SK-N-SH (cell line): ENCODE measurements at regions not wholly inside any gene's neighbourhood (a gene's known extent, or its start where the extent isn't known, plus 50 kb on each side); places are given as distances from the start of the nearest gene placed in this dataset.

Source experiments
- CTCF ChIA-PET: fragments of 300-600, 350-600 bp; formaldehyde crosslinking; extraction: SDS; loops from one replicate; lab custom pipeline; 2021; lab: Yijun Ruan, JAX
- POLR2A ChIA-PET: fragments of 350-600 bp; sonication (Branson Sonifier 250); formaldehyde crosslinking; extraction: SDS; loops from one replicate; lab custom pipeline; 2020; ENCODE audit warnings: antibody characterized with exemption, inconsistent platforms; lab: Yijun Ruan, JAX
- DNase-seq: peaks from one replicate; pipeline ENCODE4 v3.0.0; 2012
- H2AFZ ChIP-seq: fragments of 200-600 bp; sonication (generic); 2 replicates; pipeline ENCODE4 v1.8.1; 2016; ENCODE audit warnings: antibody characterized with exemption, mild to moderate bottlenecking, low read depth
- H3F3A ChIP-seq: fragments of 200-600 bp; sonication (generic); replicated peaks from 2 replicates; pipeline ENCODE3; 2016; ENCODE audit warnings: antibody characterized with exemption, mild to moderate bottlenecking; ENCODE audit not compliant: insufficient read depth
- H3K27ac ChIP-seq, 2 experiments: fragments of 200-500 bp in 1 of 2; fragments of 200-600 bp in 1 of 2; sonication (Bioruptor generic) in 1 of 2; sonication (generic), shearing (Covaris generic) in 1 of 2; 2 replicates each; pipeline versions ENCODE4 v1.5.1 to v1.6.1; 2014 to 2016; ENCODE audit warnings: low read depth in 2 of 2, inconsistent platforms in 1 of 2, low read length in 1 of 2, mild to moderate bottlenecking in 1 of 2, mixed read lengths in 1 of 2
- H3K27me3 ChIP-seq: fragments of 200-600 bp; sonication (generic), shearing (Covaris generic); 2 replicates; pipeline ENCODE4 v1.6.1; 2016; ENCODE audit warnings: mixed run types; ENCODE audit not compliant: insufficient read depth
- H3K36me3 ChIP-seq, 2 experiments: fragments of 200-500 bp in 1 of 2; fragments of 200-600 bp in 1 of 2; sonication (Bioruptor generic) in 1 of 2; sonication (generic) in 1 of 2; replicated peaks in 1 of 2; 2 replicates each; pipeline versions ENCODE3 to v1.5.1; 2014 to 2016; ENCODE audit warnings: low read length in 1 of 2, mild to moderate bottlenecking in 1 of 2; ENCODE audit not compliant: insufficient read depth in 2 of 2, control insufficient read depth in 1 of 2
- H3K4me1 ChIP-seq, 2 experiments: fragments of 200-500 bp in 1 of 2; fragments of 200-600 bp in 1 of 2; sonication (Bioruptor generic) in 1 of 2; sonication (generic), shearing (Covaris generic) in 1 of 2; 2 replicates each; pipeline versions ENCODE4 v1.5.1 to v1.6.1; 2014 to 2016; ENCODE audit warnings: low read depth in 1 of 2, low read length in 1 of 2, mixed run types in 1 of 2; ENCODE audit not compliant: insufficient read depth in 2 of 2, control insufficient read depth in 1 of 2
- H3K4me2 ChIP-seq: fragments of 200-600 bp; sonication (generic), shearing (Covaris generic); 2 replicates; pipeline ENCODE4 v1.6.1; 2017; ENCODE audit warnings: mixed run types
- H3K4me3 ChIP-seq, 2 experiments: fragments of 200-500 bp in 1 of 2; fragments of 200-600 bp in 1 of 2; sonication (Bioruptor generic) in 1 of 2; sonication (generic), shearing (Covaris generic) in 1 of 2; 2 replicates each; pipeline versions ENCODE4 v1.5.1 to v1.8.1; 2014 to 2016; ENCODE audit warnings: low read depth in 2 of 2, inconsistent platforms in 1 of 2, low read length in 1 of 2, mild to moderate bottlenecking in 1 of 2, mixed read lengths in 1 of 2, moderate library complexity in 1 of 2
- H3K79me2 ChIP-seq: fragments of 200-600 bp; sonication (generic); 2 replicates; pipeline ENCODE4 v1.8.1; 2017; ENCODE audit warnings: mild to moderate bottlenecking; ENCODE audit not compliant: insufficient read depth
- H3K9ac ChIP-seq: fragments of 200-600 bp; sonication (generic); 2 replicates; pipeline ENCODE4 v1.6.1; 2017; ENCODE audit warnings: mixed run types
- H3K9me2 ChIP-seq: fragments of 200-600 bp; sonication (generic); 2 replicates; pipeline ENCODE4 v1.6.1; 2017; ENCODE audit warnings: mixed run types
- H3K9me3 ChIP-seq: fragments of 200-600 bp; sonication (generic); 2 replicates; pipeline ENCODE4 v1.6.1; 2017; ENCODE audit warnings: mixed run types, mild to moderate bottlenecking, moderate library complexity
- H4K20me1 ChIP-seq: fragments of 200-600 bp; sonication (generic); 2 replicates; pipeline ENCODE4 v1.6.1; 2017; ENCODE audit warnings: mild to moderate bottlenecking, mixed run types; ENCODE audit not compliant: insufficient read depth
- ELF1 ChIP-seq: IDR thresholded peaks from 2 replicates; pipeline ENCODE4 v1.4.0; 2012
- FOSL2 ChIP-seq: IDR thresholded peaks from 2 replicates; pipeline ENCODE4 v1.4.0; 2012; ENCODE audit warnings: low read depth, mild to moderate bottlenecking, moderate library complexity, borderline replicate concordance
- FOXJ3 ChIP-seq: sonication (generic); formaldehyde crosslinking; IDR thresholded peaks from 2 replicates; pipeline ENCODE4 v1.5.1; 2020; ENCODE audit warnings: mild to moderate bottlenecking, missing genetic modification reagents
- FOXM1 ChIP-seq: IDR thresholded peaks from 2 replicates; pipeline ENCODE4 v1.4.0; 2012; ENCODE audit warnings: low read depth, mild to moderate bottlenecking
- GABPA ChIP-seq: IDR thresholded peaks from 2 replicates; pipeline ENCODE4 v1.4.0; 2012; ENCODE audit warnings: low read depth, mild to moderate bottlenecking
- GATA2 ChIP-seq: sonication (generic); formaldehyde crosslinking; IDR thresholded peaks from 2 replicates; pipeline ENCODE4 v1.5.0; 2020; ENCODE audit warnings: mild to moderate bottlenecking, missing genetic modification reagents
- JUND ChIP-seq: IDR thresholded peaks from 2 replicates; pipeline ENCODE4 v1.4.0; 2012
- POLR2AphosphoS5 ChIP-seq: IDR thresholded peaks from 2 replicates; pipeline ENCODE4 v1.6.1; 2012; ENCODE audit warnings: low read depth, low read length
- RAD21 ChIP-seq: IDR thresholded peaks from 2 replicates; pipeline ENCODE4 v1.6.1; 2012; ENCODE audit warnings: mild to moderate bottlenecking, low read length
- RCOR1 ChIP-seq: fragments of 150-350 bp; IDR thresholded peaks from 2 replicates; pipeline ENCODE4 v1.6.1; 2017; ENCODE audit warnings: antibody characterized with exemption, low read length
- RXRA ChIP-seq: IDR thresholded peaks from 2 replicates; pipeline ENCODE4 v1.4.0; 2012; ENCODE audit warnings: low read depth, mild to moderate bottlenecking, borderline replicate concordance
- SIN3A ChIP-seq: IDR thresholded peaks from 2 replicates; pipeline ENCODE4 v1.6.1; 2012; ENCODE audit warnings: low read depth, mild to moderate bottlenecking, low read length, moderate library complexity, borderline replicate concordance
- TCF12 ChIP-seq: IDR thresholded peaks from 2 replicates; pipeline ENCODE4 v1.4.0; 2012
- TEAD4 ChIP-seq: IDR thresholded peaks from 2 replicates; pipeline ENCODE4 v1.4.0; 2012; ENCODE audit warnings: mild to moderate bottlenecking, borderline replicate concordance; ENCODE audit not compliant: insufficient read depth
- WGBS: methylation state at CpG from one replicate; pipeline ENCODE4 v1.1.6; 2017; ENCODE audit warnings: low lambda C conversion rate; 5-methylcytosine and 5-hydroxymethylcytosine counted together
- TF ChIP-seq, protein P1 (sequence below): IDR thresholded peaks from 2 replicates; pipeline ENCODE4; 2012
- TF ChIP-seq, protein P2 (sequence below): fragments of 200-600 bp; sonication (generic); IDR thresholded peaks from 2 replicates; pipeline ENCODE4 v1.6.1; 2017; ENCODE audit warnings: antibody characterized with exemption, mild to moderate bottlenecking, moderate library complexity
- TF ChIP-seq, protein P3 (sequence below): IDR thresholded peaks from 2 replicates; pipeline ENCODE4 v1.4.0; 2012; ENCODE audit warnings: low read depth, borderline replicate concordance

DNA sequence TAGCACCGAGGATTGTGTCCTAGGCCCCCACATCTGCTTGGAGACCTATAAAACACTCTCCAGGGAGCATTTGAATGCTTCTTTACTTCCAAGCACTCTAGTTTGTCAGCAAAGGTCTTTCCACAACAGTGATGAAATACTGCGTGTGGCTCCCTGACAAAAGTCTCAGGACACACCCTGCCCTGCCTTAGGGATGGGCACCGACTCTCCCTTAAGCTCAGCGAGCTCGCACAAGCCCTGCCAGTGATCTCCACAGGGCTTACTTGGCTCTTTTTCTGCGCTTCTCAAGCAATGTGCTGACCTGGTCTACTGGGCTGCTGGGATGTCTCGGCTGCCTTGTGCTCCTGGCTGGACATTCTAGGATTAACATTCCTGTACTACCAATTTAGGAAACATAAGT is 84.3 kb upstream of the MPP7 start:
- WGBS, result 0% methylated on average over 6 of the region's 7 CpGs
- POLR2A ChIA-PET, result no interaction called here
- no peak overlapping the region for H3K4me3 ChIP-seq
- no peaks in the 10 kb centered on the region for H3K36me3 ChIP-seq
- H3K4me2 ChIP-seq, result no peak overlapping the region
- no peaks in the 10 kb centered on the region for H3K79me2 ChIP-seq
- no peak overlapping the region for H2AFZ ChIP-seq
- CTCF ChIA-PET, result no interaction called here
- no peaks in the 10 kb centered on the region for H3K4me1 ChIP-seq
- no peaks in the 10 kb centered on the region for H3K9me2 ChIP-seq
- no peak overlapping the region for H3K27ac ChIP-seq
- H3K9ac ChIP-seq, result no peak overlapping the region
- no peaks in the 10 kb centered on the region for H3F3A ChIP-seq
- no peaks in the 10 kb centered on the region for H4K20me1 ChIP-seq
- H3K9me3 ChIP-seq, result no peaks in the 10 kb centered on the region
- no peak for TF ChIP-seq TCF12
- TF ChIP-seq ELF1, result no peak
- no peak for TF ChIP-seq RXRA
- no peak for TF ChIP-seq GABPA
- no peak for TF ChIP-seq RAD21
- TF ChIP-seq POLR2AphosphoS5, result no peak
- TF ChIP-seq RCOR1, result no peak
- TF ChIP-seq JUND, result no peak
- TF ChIP-seq TEAD4, result no peak
- no peak for TF ChIP-seq FOSL2
- TF ChIP-seq GATA2 (CRISPR knock-in tag), result no peak
- TF ChIP-seq, protein P1, sequence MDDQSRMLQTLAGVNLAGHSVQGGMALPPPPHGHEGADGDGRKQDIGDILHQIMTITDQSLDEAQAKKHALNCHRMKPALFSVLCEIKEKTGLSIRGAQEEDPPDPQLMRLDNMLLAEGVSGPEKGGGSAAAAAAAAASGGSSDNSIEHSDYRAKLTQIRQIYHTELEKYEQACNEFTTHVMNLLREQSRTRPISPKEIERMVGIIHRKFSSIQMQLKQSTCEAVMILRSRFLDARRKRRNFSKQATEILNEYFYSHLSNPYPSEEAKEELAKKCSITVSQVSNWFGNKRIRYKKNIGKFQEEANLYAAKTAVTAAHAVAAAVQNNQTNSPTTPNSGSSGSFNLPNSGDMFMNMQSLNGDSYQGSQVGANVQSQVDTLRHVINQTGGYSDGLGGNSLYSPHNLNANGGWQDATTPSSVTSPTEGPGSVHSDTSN, result no peak
- TF ChIP-seq, protein P2, sequence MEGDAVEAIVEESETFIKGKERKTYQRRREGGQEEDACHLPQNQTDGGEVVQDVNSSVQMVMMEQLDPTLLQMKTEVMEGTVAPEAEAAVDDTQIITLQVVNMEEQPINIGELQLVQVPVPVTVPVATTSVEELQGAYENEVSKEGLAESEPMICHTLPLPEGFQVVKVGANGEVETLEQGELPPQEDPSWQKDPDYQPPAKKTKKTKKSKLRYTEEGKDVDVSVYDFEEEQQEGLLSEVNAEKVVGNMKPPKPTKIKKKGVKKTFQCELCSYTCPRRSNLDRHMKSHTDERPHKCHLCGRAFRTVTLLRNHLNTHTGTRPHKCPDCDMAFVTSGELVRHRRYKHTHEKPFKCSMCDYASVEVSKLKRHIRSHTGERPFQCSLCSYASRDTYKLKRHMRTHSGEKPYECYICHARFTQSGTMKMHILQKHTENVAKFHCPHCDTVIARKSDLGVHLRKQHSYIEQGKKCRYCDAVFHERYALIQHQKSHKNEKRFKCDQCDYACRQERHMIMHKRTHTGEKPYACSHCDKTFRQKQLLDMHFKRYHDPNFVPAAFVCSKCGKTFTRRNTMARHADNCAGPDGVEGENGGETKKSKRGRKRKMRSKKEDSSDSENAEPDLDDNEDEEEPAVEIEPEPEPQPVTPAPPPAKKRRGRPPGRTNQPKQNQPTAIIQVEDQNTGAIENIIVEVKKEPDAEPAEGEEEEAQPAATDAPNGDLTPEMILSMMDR, result no peak
- TF ChIP-seq FOXJ3 (CRISPR knock-in tag), result no peak
- TF ChIP-seq, protein P3, sequence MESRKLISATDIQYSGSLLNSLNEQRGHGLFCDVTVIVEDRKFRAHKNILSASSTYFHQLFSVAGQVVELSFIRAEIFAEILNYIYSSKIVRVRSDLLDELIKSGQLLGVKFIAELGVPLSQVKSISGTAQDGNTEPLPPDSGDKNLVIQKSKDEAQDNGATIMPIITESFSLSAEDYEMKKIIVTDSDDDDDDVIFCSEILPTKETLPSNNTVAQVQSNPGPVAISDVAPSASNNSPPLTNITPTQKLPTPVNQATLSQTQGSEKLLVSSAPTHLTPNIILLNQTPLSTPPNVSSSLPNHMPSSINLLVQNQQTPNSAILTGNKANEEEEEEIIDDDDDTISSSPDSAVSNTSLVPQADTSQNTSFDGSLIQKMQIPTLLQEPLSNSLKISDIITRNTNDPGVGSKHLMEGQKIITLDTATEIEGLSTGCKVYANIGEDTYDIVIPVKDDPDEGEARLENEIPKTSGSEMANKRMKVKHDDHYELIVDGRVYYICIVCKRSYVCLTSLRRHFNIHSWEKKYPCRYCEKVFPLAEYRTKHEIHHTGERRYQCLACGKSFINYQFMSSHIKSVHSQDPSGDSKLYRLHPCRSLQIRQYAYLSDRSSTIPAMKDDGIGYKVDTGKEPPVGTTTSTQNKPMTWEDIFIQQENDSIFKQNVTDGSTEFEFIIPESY, result no peak
- no peak for TF ChIP-seq FOXM1
- no peak for TF ChIP-seq SIN3A
- TF ChIP-seq, all 33 proteins: peak for 0
- DNase-seq, result no peak
- peaks cover 36% of the 10 kb centered on the region; the same call in 1 of the 2 replicates for H3K27me3 ChIP-seq
